Osteoblast (primary cell): ENCODE measurements at regions not wholly inside any gene's neighbourhood (a gene's known extent, or its start where the extent isn't known, plus 50 kb on each side); places are given as distances from the start of the nearest gene placed in this dataset.

Experiments used
- DNase-seq: peaks from one replicate; pipeline ENCODE4 v3.0.0; 2011; ENCODE audit warnings: low spot score, mixed read lengths; ENCODE audit not compliant: insufficient read length; ENCODE audit errors: missing footprints
- H2AFZ ChIP-seq: 2 replicates; pipeline ENCODE4 v1.6.0; 2011; ENCODE audit warnings: mild to moderate bottlenecking, low read length
- H3K27ac ChIP-seq: 2 replicates; pipeline ENCODE4 v1.5.1; 2011; ENCODE audit warnings: mild to moderate bottlenecking, low read depth, low read length, moderate library complexity
- H3K27me3 ChIP-seq: 2 replicates; pipeline ENCODE4 v1.6.0; 2012; ENCODE audit warnings: mild to moderate bottlenecking, control low read depth, inconsistent platforms, low read length, moderate library complexity; ENCODE audit not compliant: insufficient read depth
- H3K36me3 ChIP-seq: 2 replicates; pipeline ENCODE4 v1.5.1; 2011; ENCODE audit warnings: mild to moderate bottlenecking, low read length, control low read depth, moderate library complexity; ENCODE audit not compliant: insufficient read depth
- H3K4me1 ChIP-seq: 2 replicates; pipeline ENCODE4 v1.5.1; 2011; ENCODE audit warnings: mild to moderate bottlenecking, low read length, control low read depth, moderate library complexity; ENCODE audit not compliant: insufficient read depth
- H3K4me2 ChIP-seq: 2 replicates; pipeline ENCODE4 v1.6.0; 2011; ENCODE audit warnings: mild to moderate bottlenecking, low read length; ENCODE audit not compliant: insufficient read depth
- H3K4me3 ChIP-seq: fragments of 200-600 bp; sonication (generic); 3 replicates; pipeline ENCODE4 v1.5.1; 2012; ENCODE audit warnings: mild to moderate bottlenecking, low read length, inconsistent platforms; ENCODE audit not compliant: insufficient read depth
- H3K79me2 ChIP-seq: 2 replicates; pipeline ENCODE4 v1.6.0; 2012; ENCODE audit warnings: mild to moderate bottlenecking, low read length, control low read depth, inconsistent platforms; ENCODE audit not compliant: insufficient read depth
- H3K9me3 ChIP-seq: 2 replicates; pipeline ENCODE4 v1.5.1; 2011; ENCODE audit warnings: low read depth, low read length, control low read depth
- H4K20me1 ChIP-seq: 2 replicates; pipeline ENCODE4 v1.6.0; 2012; ENCODE audit warnings: mild to moderate bottlenecking, low read length, control low read depth; ENCODE audit not compliant: insufficient read depth
- CTCF ChIP-seq: IDR thresholded peaks from 2 replicates; pipeline ENCODE4 v1.5.1; 2011; ENCODE audit warnings: mild to moderate bottlenecking, low read depth, low read length, moderate library complexity; ENCODE audit errors: extremely low read depth

GRCh38 chr5:143962201-143962600 is 150.2 kb downstream of the HMHB1 start:
- DNase-seq, result no peak
- Histone ChIP-seq H3K27ac (no peak overlapping the region), H3K4me1 (no peaks in the 10 kb centered on the region)

GRCh38 chr5:143964919-143965318 is 153.0 kb downstream of the HMHB1 start:
- no peaks in the 10 kb centered on the region for H3K36me3 ChIP-seq
- no peaks in the 10 kb centered on the region for H3K9me3 ChIP-seq
- peaks cover 10% of the 10 kb centered on the region for H3K4me1 ChIP-seq
- H2AFZ ChIP-seq, result no peak overlapping the region
- H3K4me2 ChIP-seq, result no peak overlapping the region
- no peak overlapping the region for H3K27ac ChIP-seq
- H3K27me3 ChIP-seq, result no peaks in the 10 kb centered on the region
- TF ChIP-seq CTCF, result no peak
- no peak for DNase-seq
- no peak overlapping the region for H3K4me3 ChIP-seq
- no peaks in the 10 kb centered on the region for H4K20me1 ChIP-seq
- no peaks in the 10 kb centered on the region for H3K79me2 ChIP-seq

More at GRCh38 chr5:143962201-143962600, 150.2 kb downstream of the HMHB1 start:
- no peaks in the 10 kb centered on the region for H3K36me3 ChIP-seq
- H4K20me1 ChIP-seq, result no peaks in the 10 kb centered on the region
- H3K4me2 ChIP-seq, result no peak overlapping the region
- TF ChIP-seq CTCF, result no peak
- no peak overlapping the region for H2AFZ ChIP-seq
- H3K9me3 ChIP-seq, result no peaks in the 10 kb centered on the region
- no peaks in the 10 kb centered on the region for H3K27me3 ChIP-seq
- no peaks in the 10 kb centered on the region for H3K79me2 ChIP-seq
- no peak overlapping the region for H3K4me3 ChIP-seq

GRCh38 chr5:143966280-143966679 is 154.3 kb downstream of the HMHB1 start:
- H3K27me3 ChIP-seq, result no peaks in the 10 kb centered on the region
- H3K4me2 ChIP-seq, result no peak overlapping the region
- H3K9me3 ChIP-seq, result no peaks in the 10 kb centered on the region
- peak overlapping the region; percentile 5 for H2AFZ ChIP-seq
- H3K79me2 ChIP-seq, result no peaks in the 10 kb centered on the region
- no peak for TF ChIP-seq CTCF
- no peaks in the 10 kb centered on the region for H3K36me3 ChIP-seq
- no peak for DNase-seq
- no peak overlapping the region for H3K4me3 ChIP-seq
- H3K4me1 ChIP-seq, result peaks cover 16% of the 10 kb centered on the region
- H3K27ac ChIP-seq, result no peak overlapping the region
- no peaks in the 10 kb centered on the region for H4K20me1 ChIP-seq

- Histone ChIP-seq H4K20me1 (no peaks in the 10 kb centered on the region), H3K9me3 (no peaks in the 10 kb centered on the region), H3K27me3 (no peaks in the 10 kb centered on the region), H3K4me2 (no peak overlapping the region), H3K27ac (peak overlapping the region; percentile 43), H3K79me2 (no peaks in the 10 kb centered on the region), H3K36me3 (no peaks in the 10 kb centered on the region), H3K4me1 (peaks cover 16% of the 10 kb centered on the region), H2AFZ (no peak overlapping the region), H3K4me3 (no peak overlapping the region)
- peak; percentile 54 for TF ChIP-seq CTCF
- DNase-seq, result peak; percentile 61
Observed at GRCh38 chr5:143968071-143968878, 156.3 kb downstream of the HMHB1 start.
